ENCODE measurements at regions not wholly inside any gene's neighbourhood (a gene's known extent, or its start where the extent isn't known, plus 50 kb on each side); places are given as distances from the start of the nearest gene placed in this dataset.
"Not testable (repeated sequence)": the region's sequence is repeated elsewhere in the genome, so short reads cannot be mapped to it uniquely, and the experiment has no call there.

DNA sequence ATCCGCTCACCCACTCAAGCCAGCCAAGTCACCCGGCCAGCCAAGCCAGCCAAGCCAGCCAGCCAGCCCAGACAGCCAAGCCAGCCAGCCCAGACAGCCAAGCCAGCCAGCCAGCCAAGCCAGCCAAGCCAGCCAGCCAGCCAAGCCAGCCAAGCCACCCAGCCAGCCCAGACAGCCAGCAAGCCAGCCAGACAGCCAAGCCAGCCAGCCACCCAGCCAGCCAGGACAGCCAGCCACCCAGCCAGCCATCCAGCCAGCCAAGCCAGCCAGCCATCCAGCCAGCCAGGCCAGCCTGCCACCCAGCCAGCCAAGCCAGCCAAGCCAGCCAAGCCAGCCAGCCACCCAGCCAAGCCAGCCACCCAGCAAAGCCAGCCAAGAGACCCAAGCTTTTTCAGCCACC is 316.8 kb upstream of the PLGLB2 start:
- DNase-seq (ENCODE audit: low read depth): not testable (repeated sequence)

DNA sequence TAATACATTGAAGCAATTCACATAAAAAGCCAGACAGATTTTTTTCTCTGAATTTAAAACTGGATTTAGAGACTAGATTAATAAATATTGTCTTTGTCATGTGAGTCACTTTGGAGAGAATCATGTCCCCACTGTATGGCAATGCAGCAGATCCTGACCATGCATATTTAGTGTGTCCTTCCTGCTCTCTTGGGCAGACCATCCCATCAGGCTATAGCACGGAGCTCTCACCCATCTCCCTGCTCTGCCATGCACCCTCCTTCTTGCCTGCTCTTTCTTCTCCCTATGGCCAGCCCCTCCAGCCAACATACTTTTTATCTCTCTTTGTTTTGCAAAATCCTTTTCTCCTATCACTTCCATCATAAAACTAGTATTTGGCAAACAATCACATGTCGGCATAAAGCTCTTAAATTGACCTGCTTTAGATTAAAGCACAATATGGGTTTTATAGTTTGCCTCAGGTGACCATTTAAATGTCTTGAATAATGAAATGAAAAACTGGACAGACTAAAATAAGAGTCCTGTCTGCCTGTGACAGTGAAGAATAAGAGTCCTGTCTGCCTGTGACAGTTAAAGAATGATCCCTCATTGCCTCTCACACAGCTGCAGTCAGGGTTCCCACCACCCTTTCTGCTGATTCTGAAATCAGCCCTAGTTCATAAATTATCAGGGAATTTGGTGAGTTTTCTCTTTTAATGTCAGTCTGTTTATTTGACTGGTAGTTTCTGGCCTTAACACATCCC is 315.0 kb upstream of the PLGLB2 start:
- not testable (repeated sequence) for DNase-seq (ENCODE audit: low read depth)

DNA sequence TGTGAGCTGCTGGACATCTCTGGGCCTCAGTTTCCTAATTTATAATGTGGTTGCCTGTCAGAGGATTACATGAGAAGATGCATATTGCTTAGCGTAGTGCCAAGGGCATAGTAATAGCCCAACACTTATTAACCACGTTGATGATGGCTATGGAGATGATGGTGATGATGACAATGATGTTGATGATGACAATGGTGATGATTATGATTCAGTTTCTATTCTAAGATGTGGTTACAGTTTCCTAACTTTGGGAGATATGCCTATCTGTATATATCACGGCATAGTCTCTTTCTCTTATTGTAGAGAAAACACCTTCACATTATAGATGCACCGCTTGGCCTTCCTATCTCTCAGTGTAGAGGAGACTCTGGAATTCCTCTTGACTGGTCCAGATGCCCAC is 311.9 kb upstream of the PLGLB2 start:
- not testable (repeated sequence) for DNase-seq (ENCODE audit: low read depth)

DNA sequence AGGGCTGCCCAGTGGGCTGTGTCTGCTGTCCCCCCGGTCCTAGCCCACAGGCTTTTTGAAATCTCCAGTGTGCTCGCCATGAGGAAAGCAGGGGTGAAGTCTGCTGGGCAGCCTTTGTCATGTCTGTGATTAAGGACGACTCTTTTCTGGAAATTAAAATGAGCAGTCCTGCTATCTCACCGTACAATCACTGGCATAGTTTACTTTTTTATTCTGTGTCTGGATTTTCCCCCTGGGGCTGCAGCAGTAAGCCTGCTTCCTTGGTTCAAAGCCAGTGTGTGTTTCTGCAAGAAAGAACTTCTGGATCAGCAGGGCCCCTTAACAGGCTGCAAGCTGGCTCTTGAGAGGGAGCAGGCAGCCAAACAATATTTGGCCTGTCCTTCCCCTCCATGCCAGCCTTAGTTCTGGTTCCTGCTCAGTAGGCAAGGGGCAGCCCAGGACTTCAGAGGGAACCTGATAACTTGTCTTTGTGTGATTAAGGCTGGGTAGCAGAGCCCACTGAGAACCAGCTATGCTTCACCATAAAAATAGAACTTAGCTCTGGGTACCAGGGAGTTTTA is 310.1 kb upstream of the PLGLB2 start:
- not testable (repeated sequence) for DNase-seq (ENCODE audit: low read depth)

DNA sequence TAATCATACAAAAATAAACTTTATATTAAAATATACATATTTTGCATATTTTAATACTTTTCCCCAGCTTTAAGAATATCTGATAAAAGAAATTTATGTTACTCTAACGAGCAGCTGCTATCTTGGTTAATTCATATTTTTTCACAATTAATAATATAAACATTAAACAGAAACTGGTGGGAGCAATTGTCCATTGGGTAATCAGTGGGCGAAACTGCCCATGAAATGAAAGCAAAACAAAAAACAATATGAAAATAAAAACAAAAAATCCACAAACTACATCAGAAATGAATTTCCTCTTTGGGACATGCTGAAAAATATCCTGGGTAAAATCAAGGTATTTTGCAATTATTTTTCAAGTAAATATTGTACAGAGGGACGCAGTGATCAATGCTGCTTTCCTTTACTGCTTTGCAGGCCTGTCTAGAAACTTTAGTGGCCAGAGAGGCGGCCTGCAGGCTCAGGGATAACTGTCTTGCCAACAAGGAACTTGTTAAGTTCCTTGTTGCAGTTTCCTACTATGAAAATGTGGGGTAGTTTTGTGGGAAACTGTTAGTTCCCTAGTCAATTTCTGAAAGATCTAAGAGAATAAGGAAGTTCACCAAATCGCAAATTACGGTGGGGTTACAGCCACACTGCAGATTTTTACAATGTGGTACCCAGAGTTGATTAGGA is 309.0 kb upstream of the PLGLB2 start:
- DNase-seq (ENCODE audit: low read depth): not testable (repeated sequence)

DNA sequence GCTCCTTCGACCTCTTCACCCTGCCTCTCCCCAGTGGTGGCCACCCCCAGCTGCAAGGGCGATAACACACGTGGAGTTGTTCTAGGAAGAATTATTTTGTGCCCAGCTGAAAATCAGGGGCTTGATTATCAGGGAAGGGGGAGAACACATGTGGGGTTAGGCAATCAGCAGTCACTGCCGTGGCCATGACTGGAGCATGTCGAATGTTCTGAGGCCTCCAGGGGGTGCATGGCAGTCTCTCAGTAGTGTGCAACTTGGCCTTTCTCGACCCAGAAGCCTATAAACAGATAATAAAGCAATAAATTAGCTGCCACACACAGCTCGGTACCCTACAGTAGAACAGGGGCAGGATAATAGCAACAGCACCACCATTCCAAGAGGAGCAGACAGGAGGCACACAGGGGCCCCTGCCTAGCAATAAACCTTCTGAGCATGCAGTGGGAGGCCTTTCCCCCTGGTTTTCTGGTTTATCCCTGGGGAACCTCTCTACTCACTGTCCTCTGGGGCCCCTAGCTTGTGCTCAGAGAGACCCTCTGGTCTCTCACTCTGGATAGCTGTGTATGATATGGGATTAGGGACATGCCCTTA is 308.2 kb upstream of the PLGLB2 start:
- not testable (repeated sequence) for DNase-seq (ENCODE audit: low read depth)

DNA sequence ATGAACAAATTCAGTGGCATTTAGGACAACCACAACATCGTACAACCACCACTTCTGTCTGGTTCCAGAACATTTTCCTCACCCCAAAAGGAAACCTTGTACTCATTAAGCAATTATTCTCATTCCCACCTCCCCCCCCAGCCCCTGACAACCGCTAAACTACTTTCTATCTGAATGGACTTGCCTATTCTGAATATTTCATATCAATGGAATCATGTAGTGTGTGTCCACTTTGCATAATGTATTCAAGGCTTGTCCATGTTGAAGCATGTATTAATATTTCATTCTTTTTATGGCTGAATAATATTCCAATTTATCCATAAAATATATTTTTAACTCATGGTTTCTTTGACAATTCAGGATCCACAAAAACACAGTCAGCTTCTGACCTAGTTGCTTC is 307.2 kb upstream of the PLGLB2 start:
- DNase-seq (ENCODE audit: low read depth): not testable (repeated sequence)

DNA sequence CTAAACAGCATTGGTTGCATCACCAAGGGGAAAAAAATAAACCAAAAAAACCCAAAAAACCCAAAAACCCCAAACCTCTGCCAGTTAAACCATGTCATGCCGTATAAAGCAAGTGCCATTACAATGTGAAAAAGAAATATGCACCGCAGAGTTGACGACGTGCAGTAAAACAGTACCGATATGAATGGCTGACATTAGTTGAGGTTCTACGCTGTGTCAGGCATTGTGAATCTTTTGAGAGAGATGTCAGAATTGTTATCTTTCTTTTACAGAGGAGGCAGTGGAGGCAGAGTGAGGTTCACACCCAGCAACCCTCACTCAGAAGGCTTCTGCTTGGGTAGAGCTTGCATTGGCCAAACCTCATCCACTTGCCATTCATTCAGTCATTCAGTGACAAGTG is 306.5 kb upstream of the PLGLB2 start:
- DNase-seq (ENCODE audit: low read depth): not testable (repeated sequence)

DNA sequence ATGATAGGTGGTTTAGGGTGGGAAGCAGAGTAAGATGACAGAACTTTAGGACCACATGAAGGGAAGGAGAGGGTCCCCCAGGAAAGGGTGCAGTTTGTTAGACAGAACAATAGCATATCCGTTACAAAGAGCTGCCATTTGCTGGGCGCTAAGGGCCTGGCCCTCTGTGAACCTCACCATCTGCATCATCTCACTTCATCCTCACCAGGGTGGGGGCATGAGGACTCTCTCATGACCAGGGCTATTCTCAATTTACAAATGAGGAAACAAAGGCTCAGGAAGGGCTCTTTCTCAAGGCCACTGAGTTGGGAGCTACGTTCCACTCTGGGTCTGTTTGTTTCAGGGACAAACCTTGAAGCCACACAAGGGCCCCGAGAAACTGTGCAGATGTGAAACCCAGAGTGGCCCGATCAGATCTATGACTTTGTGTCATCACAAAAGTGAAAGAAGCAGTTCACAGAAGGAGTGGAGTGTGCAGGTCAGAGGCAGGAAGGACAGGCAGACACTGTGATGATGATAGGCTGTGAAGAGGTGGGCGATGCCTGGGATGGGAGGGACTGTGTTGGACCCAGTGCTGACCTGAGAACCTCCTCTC is 304.8 kb upstream of the PLGLB2 start:
- not testable (repeated sequence) for DNase-seq (ENCODE audit: low read depth)

DNA sequence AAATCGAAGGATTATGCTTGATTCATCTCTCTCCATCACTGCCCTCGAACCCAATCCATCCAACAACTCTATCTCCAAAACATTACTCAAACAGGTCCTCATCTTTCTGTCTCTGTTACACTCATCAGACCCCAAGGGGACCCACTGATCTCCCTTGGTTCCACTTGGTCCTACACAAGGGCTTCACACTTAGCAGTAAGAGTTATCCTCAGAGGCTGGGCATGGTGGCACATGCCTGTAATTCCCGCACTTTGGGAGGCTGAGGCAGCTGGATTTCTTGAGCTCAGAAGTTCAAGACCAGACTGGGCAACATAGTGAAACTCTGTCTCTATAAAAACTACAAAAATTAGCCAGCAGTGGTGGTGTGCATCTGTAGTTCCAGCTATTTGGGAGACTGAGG is 302.9 kb upstream of the PLGLB2 start:
- not testable (repeated sequence) for DNase-seq (ENCODE audit: low read depth)

DNA sequence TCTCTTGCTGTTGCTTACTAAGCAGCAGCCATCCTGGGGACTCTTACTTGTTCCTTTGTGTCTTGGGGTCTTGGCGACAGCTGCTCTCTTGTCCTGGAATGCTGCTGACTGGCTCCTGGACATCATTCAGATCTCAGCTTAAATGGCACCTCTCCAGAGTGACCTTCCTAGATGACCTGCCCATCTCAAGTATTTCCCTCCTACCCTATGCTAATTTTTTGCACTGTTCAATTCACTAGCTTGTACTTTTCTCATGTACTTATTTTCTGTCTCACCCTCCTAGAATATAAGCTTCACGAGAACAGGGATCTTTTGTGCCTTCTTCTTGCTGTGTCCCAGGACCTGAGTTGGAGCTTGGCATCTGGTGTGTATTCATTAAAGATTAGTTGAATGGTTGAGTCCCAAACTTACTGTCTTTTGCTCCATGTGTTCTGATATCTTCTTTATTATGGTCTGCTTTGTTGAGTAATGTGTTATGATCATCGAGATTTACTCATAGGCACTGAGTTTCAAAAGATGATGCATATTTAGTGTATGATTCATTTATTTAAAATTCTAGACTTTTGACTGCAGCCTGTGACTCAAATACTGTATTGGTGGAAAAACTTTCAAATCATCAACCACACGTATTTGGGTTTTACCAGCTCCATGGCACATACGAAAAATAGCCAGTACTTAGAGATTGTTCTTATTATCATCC is 302.1 kb upstream of the PLGLB2 start:
- DNase-seq (ENCODE audit: low read depth): peak; percentile 18

DNA sequence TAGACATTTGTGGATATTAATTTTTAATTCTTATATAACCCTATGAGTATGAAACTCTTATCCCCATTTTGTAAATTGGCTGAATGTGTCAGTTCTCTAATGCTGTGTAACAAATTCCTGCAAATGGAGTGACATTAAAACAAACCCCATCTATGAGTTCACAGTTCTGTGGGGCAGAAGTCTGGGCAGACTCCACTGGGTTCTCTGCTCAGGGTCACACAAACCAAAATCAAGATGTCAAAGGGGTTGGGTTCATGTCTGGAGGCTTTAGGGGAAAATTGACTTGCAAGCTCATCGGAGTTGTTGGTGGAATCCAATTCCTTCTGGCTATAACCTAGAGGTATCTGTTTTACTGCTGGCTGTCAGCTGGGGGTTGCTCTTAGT is 301.6 kb upstream of the PLGLB2 start:
- not testable (repeated sequence) for DNase-seq (ENCODE audit: low read depth)

DNA sequence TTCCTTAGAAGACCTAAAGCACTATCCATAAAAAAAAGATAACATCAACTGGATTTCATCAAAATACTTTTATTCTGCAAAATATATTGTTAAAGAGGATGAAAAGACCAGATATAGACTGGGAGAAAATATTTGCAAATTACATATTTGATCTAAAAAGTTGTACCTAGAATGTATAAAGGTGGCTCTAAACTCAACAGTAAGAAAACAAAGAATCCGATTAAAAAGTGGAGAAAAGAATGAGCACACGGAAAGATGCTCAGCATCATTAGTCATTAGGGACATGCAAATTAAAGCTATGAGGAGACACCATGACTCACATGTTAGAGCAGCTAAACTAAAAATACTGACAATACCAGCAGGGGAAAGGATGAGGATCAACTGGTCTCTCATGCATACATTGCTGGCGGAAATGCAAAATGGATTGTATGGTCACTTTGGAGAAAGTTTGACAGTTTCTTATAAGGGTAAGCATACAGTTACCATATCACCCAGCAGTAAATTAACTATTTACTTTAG is 298.4 kb upstream of the PLGLB2 start:
- DNase-seq (ENCODE audit: low read depth): peak; percentile 13

DNA sequence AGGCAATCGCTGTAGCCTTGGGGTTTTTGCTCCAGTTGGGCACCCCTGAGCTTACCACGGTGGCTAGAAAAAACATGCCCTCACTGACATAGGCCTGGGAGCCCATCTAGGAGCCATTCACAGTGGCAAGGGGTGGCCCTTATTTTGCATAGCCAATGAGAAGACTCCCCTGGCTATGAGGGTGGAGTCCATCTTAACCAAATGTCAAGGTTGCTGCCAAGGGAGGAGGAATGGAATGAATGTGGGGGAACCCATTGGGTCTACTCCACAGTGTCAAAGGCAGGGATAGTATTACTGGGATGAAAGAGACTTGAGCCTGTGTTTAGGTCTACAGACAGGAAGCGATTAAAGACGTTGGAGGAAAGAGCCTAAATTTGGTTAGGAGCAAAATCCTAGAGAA is 295.7 kb upstream of the PLGLB2 start:
- peak; percentile 58 for DNase-seq (ENCODE audit: low read depth)

DNA sequence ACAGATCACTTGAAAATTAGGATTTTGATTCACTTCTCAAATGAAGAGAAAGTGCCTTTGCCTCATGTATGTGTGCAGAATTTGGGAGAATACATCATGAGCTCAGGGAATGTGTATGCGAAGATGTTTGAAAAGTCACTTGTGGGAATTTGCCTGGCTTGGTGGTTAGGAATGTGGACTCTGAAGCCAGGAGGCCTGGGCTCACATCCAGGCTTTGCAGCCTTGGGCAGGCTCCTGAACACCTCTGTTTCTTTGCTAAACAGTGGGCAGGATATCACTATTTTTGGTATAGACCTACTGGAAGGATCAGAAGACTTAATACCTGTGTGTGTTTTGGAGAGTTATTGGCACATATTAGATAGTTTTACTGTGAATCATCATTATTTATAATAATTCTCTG is 295.0 kb upstream of the PLGLB2 start:
- peak; percentile 76 for DNase-seq (ENCODE audit: low read depth)

DNA sequence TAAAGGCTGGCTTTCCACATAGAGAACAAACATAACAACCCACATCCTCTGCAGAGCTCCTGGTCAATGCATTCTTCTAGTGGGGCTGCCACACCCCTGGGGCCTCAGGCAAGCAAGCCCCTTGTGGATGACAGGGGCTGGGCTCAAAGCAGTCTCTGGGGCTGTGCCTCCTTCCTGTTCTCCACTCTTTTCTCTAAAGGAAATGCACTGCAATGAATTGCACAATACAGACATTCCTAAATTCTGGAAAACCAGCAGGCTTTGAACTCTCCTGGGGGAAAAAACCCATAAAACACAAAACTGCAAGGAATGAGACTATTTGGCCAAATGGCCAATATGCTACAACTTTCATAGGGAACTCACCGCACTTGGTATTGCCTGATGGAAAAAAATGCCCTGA is 293.9 kb upstream of the PLGLB2 start:
- DNase-seq (ENCODE audit: low read depth): peak; percentile 83

DNA sequence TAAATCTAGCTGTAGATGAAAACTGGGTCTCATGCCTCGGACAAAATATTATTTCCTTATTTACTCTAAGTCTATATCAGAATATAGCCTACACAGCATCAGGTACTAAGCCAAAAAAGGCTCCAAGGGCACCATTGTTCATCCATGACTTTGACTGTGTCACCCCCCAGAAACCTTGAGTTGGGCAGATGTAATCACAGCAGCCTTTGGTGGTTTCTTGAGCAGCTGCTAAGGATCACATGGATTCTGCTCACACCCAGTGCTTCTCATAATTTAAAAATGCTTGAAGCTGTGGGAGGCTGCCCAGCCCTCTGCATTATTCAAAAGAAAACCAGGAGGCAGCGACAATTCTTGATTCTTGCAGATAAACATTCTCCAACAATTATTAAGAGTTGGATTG is 293.5 kb upstream of the PLGLB2 start:
- DNase-seq (ENCODE audit: low read depth): peak; percentile 74

DNA sequence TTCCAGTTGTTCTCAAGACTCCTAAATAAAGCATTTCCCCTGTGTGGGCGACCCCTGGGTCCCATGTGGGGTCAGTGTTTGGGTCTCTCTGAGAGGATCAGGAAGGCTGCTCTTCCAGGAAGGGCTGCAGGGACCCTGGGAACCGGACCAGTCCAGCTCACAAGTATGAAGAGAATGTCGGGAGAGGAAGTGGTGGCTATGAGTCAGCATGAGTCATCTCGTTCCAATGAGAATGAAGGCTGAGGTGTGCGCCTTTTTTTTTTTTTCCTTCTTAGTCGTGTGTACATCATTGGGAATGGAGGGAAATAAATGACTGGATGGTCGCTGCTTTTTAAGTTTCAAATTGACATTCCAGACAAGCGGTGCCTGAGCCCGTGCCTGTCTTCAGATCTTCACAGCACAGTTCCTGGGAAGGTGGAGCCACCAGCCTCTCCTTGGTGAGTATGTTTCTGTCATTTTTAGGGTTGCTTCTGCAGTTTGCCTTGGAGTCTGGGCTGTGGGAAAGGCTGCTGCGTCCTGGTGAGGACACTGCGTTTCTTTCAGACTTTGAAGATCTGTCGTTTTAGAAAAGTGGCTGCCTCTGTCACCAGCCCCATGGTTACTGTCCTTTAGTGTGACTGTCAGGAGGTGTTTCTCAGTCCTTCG is 292.6 kb upstream of the PLGLB2 start:
- not testable (repeated sequence) for DNase-seq (ENCODE audit: low read depth)

DNA sequence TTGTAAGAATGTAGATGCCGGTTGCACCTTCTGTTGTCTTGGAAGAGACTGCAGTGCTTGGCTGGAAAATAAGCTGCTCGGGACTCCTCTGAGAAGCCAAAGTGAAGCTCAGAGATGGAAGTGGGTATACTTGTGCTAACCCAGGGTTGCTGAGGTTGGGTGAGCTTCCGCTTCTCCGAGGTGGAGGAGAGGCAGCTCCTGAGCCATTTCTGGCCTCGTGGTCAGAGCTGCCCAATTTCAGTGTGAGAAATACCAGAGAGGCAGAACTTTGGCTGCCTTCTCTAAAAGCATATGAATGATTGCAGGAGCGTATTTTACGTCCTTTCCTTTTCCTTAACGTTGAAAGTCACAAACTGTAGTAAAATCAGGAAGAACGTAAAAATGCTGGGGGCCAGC is 292.0 kb upstream of the PLGLB2 start:
- DNase-seq (ENCODE audit: low read depth): not testable (repeated sequence)

DNA sequence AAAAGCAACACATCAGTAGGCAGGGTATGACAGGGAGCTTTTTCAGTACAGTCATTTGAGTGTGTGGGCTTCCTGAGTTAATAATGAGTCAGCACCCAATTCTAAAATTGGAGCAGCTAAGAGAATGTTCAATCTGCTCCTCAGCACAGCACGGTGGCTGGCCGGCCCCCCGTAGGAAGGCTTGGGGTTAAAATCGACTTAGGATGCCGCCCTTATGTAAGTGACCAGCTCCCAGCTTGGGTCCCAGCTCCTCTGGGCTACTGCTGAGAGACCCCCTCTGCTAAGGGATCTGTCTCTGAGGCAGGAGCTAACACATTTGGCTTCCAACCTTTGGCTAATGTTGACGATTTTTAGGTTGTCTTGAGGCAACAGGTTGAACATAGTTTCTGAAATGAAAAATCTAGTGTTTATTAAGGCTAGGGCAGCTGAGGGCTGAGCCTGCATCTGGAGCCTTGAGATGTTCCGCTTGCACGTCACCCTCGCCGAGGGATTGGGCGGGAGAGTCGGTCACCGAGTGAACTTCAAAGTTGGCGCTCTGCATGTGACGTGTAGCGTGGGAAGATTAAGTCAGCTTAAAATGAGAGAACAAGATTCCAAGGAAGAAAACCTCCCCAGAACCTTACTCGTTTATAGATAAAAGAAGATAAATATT is 291.3 kb upstream of the PLGLB2 start:
- peak; percentile 45 for DNase-seq (ENCODE audit: low read depth)

All from RPMI7951 (cell line).